Loucy (cell line): ENCODE measurements at regions not wholly inside any gene's neighbourhood (a gene's known extent, or its start where the extent isn't known, plus 50 kb on each side); places are given as distances from the start of the nearest gene placed in this dataset.

ENCODE experiments used
- H2AFZ ChIP-seq: fragments of 200-600 bp; sonication (generic); 2 replicates; pipeline ENCODE4 v1.6.0; 2016; ENCODE audit warnings: antibody characterized with exemption, mild to moderate bottlenecking, low read length, moderate library complexity
- H3F3A ChIP-seq: fragments of 200-600 bp; 2 replicates; pipeline ENCODE4 v1.6.0; 2016; ENCODE audit warnings: antibody characterized with exemption, low read depth, mild to moderate bottlenecking
- H3K27me3 ChIP-seq: fragments of 200-600 bp; sonication (generic); 2 replicates; pipeline ENCODE4 v1.6.1; 2014; ENCODE audit warnings: low read length, mild to moderate bottlenecking; ENCODE audit not compliant: insufficient read depth, poor library complexity, severe bottlenecking
- H3K36me3 ChIP-seq: fragments of 200-600 bp; sonication (generic); 2 replicates; pipeline ENCODE4 v1.6.1; 2016; ENCODE audit warnings: low read length; ENCODE audit not compliant: insufficient read depth
- H3K4me1 ChIP-seq: fragments of 200-600 bp; sonication (generic); 2 replicates; pipeline ENCODE4 v1.5.1; 2014; ENCODE audit warnings: low read length, mild to moderate bottlenecking; ENCODE audit not compliant: insufficient read depth, poor library complexity, severe bottlenecking
- H3K4me2 ChIP-seq: fragments of 200-600 bp; sonication (generic); 2 replicates; pipeline ENCODE4 v1.6.0; 2014; ENCODE audit warnings: antibody characterized with exemption, low read length, low read depth, mild to moderate bottlenecking; ENCODE audit not compliant: poor library complexity, severe bottlenecking
- H3K4me3 ChIP-seq: fragments of 200-600 bp; sonication (generic); 2 replicates; pipeline ENCODE4 v1.5.1; 2014; ENCODE audit warnings: low read length, mild to moderate bottlenecking, mixed read lengths; ENCODE audit not compliant: poor library complexity, severe bottlenecking
- H3K79me2 ChIP-seq: fragments of 200-600 bp; sonication (generic); 2 replicates; pipeline ENCODE4 v1.6.1; 2014; ENCODE audit warnings: low read length; ENCODE audit not compliant: insufficient read depth
- H3K9ac ChIP-seq: fragments of 200-600 bp; sonication (generic); 2 replicates; pipeline ENCODE4 v1.6.0; 2014; ENCODE audit warnings: mild to moderate bottlenecking, low read depth, low read length, moderate library complexity; ENCODE audit not compliant: poor library complexity, severe bottlenecking
- H3K9me2 ChIP-seq: fragments of 200-600 bp; sonication (generic); replicated peaks from 2 replicates; pipeline ENCODE4 v1.6.1; 2016; ENCODE audit warnings: low read depth, low read length, mixed read lengths
- H3K9me3 ChIP-seq: fragments of 200-600 bp; sonication (generic); 2 replicates; pipeline ENCODE4 v1.6.1; 2014; ENCODE audit warnings: mild to moderate bottlenecking, antibody characterized with exemption, low read length, low read depth; ENCODE audit not compliant: insufficient read depth
- H4K20me1 ChIP-seq: fragments of 200-600 bp; sonication (generic); 2 replicates; pipeline ENCODE4 v1.6.0; 2014; ENCODE audit warnings: antibody characterized with exemption, low read length, mild to moderate bottlenecking; ENCODE audit not compliant: insufficient read depth, poor library complexity, severe bottlenecking
- CTCF ChIP-seq: fragments of 200-600 bp; sonication (generic); conservative IDR thresholded peaks from 2 replicates; pipeline ENCODE4 v1.5.1; 2014; ENCODE audit warnings: mild to moderate bottlenecking, antibody characterized with exemption, low read length
- EZH2phosphoT487 ChIP-seq: fragments of 200-600 bp; IDR thresholded peaks from 2 replicates; pipeline ENCODE4 v1.6.1; 2018; ENCODE audit warnings: antibody characterized with exemption, mild to moderate bottlenecking, moderate library complexity, borderline replicate concordance

GRCh38 chr1:79530055-79530454 lies 523.5 kb upstream of the ADGRL4 start:
- Histone ChIP-seq H3K4me1 (no peaks in the 10 kb centered on the region), H3K27me3 (no peaks in the 10 kb centered on the region), H3K79me2 (no peaks in the 10 kb centered on the region), H3K4me2 (no peak overlapping the region), H3F3A (no peaks in the 10 kb centered on the region), H4K20me1 (no peaks in the 10 kb centered on the region), H3K36me3 (no peaks in the 10 kb centered on the region), H3K9me3 (no peaks in the 10 kb centered on the region), H3K9me2 (no peaks in the 10 kb centered on the region), H2AFZ (no peak overlapping the region), H3K9ac (no peak overlapping the region), H3K4me3 (no peak overlapping the region)
- TF ChIP-seq CTCF (no peak), EZH2phosphoT487 (no peak)

GRCh38 chr1:79524126-79524525 lies 517.6 kb upstream of the ADGRL4 start:
- no peak overlapping the region for H2AFZ ChIP-seq
- no peaks in the 10 kb centered on the region for H4K20me1 ChIP-seq
- TF ChIP-seq CTCF (no peak), EZH2phosphoT487 (no peak)
- H3K4me1 ChIP-seq = no peaks in the 10 kb centered on the region
- H3F3A ChIP-seq = no peaks in the 10 kb centered on the region
- no peaks in the 10 kb centered on the region for H3K79me2 ChIP-seq
- H3K4me2 ChIP-seq = no peak overlapping the region
- H3K9me2 ChIP-seq = no peaks in the 10 kb centered on the region
- H3K4me3 ChIP-seq = no peak overlapping the region
- H3K9ac ChIP-seq = no peak overlapping the region
- H3K36me3 ChIP-seq = no peaks in the 10 kb centered on the region
- no peaks in the 10 kb centered on the region for H3K27me3 ChIP-seq
- H3K9me3 ChIP-seq = no peaks in the 10 kb centered on the region

- Histone ChIP-seq H3K9me3 (0 out of 2 replicates have a peak, but pooled peaks cover 3% of the 10 kb centered on the region), H4K20me1 (no peaks in the 10 kb centered on the region), H3K4me2 (no peak overlapping the region), H3K36me3 (no peaks in the 10 kb centered on the region), H3K79me2 (no peaks in the 10 kb centered on the region), H3F3A (no peaks in the 10 kb centered on the region), H2AFZ (no peak overlapping the region), H3K27me3 (no peaks in the 10 kb centered on the region), H3K4me1 (no peaks in the 10 kb centered on the region), H3K9ac (no peak overlapping the region), H3K4me3 (no peak overlapping the region), H3K9me2 (no peaks in the 10 kb centered on the region)
- no peak for TF ChIP-seq EZH2phosphoT487
- TF ChIP-seq CTCF = no peak
Measured at GRCh38 chr1:79519084-79519760, 512.7 kb upstream of the ADGRL4 start.
